ENCODE measurements at regions not wholly inside any gene's neighbourhood (a gene's known extent, or its start where the extent isn't known, plus 50 kb on each side); places are given as distances from the start of the nearest gene placed in this dataset.

- TF ChIP-seq CTCF (conservative IDR thresholded peaks at IDR 0.05; ENCODE audit: low read depth, low read length): no peak
- TF ChIP-seq EZH2 (IDR thresholded peaks at IDR 0.05; ENCODE audit: borderline replicate concordance, low read depth, low read length, poor library complexity, severe bottlenecking): no peak
These were observed 215.2 kb upstream of the CHORDC1 start for GRCh38 chr11:90438069-90438468.
